Activated naive CD8-positive, alpha-beta T cell treated with anti-CD3 and anti-CD28 coated beads for 36 hours (primary cell): ENCODE measurements at regions not wholly inside any gene's neighbourhood (a gene's known extent, or its start where the extent isn't known, plus 50 kb on each side); places are given as distances from the start of the nearest gene placed in this dataset.
"Not testable (repeated sequence)": the region's sequence is repeated elsewhere in the genome, so short reads cannot be mapped to it uniquely, and the experiment has no call there.

Experiments
- DNase-seq: peaks from one replicate; pipeline ENCODE4 v3.0.0; 2021
- H3K27ac Mint-ChIP-seq: one replicate; pipeline ENCODE4 v1.8.0; 2022; ENCODE audit warnings: mild to moderate bottlenecking, moderate library complexity, mixed read lengths
- H3K27me3 Mint-ChIP-seq: one replicate; pipeline ENCODE4 v1.8.0; 2022; ENCODE audit warnings: mild to moderate bottlenecking, mixed read lengths
- H3K36me3 Mint-ChIP-seq: one replicate; pipeline ENCODE4 v1.8.0; 2021; ENCODE audit warnings: mild to moderate bottlenecking, mixed read lengths
- H3K4me1 Mint-ChIP-seq: one replicate; pipeline ENCODE4 v1.8.0; 2021; ENCODE audit warnings: mixed read lengths
- H3K4me3 Mint-ChIP-seq: one replicate; pipeline ENCODE4 v1.8.0; 2022; ENCODE audit warnings: mild to moderate bottlenecking, moderate library complexity, mixed read lengths
- H3K9me3 Mint-ChIP-seq: one replicate; pipeline ENCODE4 v1.8.0; 2022; ENCODE audit warnings: mixed read lengths

DNA sequence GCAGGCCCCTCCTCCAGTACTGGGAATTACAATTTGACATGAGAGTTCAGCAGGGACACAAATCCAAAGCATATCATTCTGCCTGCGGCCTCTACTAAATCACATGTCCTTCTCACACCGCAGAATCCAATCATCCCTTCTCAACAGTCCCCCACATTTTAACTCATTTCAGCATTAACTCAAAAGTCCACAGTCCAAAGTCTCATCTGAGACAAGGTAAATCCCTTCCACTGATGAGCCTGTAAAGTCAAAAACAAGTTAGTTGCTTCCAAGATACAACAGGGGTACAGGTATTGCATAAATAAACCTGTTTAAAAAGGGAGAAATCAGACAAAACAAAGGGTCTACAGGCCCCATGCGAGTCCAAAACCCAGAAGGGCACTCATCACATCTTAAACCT, 64.0 kb downstream of the EBNA1BP2 start:
- DNase-seq: no peak
- Mint-ChIP-seq H3K36me3 (no peaks in the 10 kb centered on the region), H3K27me3 (no peaks in the 10 kb centered on the region), H3K4me1 (no peaks in the 10 kb centered on the region), H3K9me3 (peaks cover 22% of the 10 kb centered on the region), H3K27ac (no peak overlapping the region), H3K4me3 (no peak overlapping the region)

DNA sequence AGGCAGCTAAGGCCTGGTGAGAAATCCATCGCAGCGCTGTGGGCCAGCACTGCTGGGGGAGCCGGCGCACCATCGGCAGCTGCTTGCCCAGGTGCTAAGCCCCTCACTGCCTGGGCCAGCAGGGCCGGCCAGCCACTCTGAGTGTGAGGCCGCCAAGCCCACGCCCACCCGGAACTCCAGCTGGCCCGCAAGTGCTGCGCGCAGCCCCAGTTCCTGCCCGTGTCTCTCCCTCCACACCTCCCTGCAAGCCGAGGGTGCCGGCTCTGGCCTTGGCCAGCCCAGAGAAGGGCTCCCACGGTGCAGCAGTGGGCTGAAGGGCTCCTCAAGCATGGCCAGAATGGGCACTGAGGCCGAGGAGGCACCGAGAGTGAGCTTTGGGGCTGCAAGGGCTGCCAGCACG, 64.4 kb downstream of the EBNA1BP2 start:
- Mint-ChIP-seq H3K36me3 (no peaks in the 10 kb centered on the region), H3K4me3 (no peak overlapping the region), H3K4me1 (no peaks in the 10 kb centered on the region), H3K27me3 (no peaks in the 10 kb centered on the region), H3K9me3 (peaks cover 22% of the 10 kb centered on the region), H3K27ac (no peak overlapping the region)
- no peak for DNase-seq

DNA sequence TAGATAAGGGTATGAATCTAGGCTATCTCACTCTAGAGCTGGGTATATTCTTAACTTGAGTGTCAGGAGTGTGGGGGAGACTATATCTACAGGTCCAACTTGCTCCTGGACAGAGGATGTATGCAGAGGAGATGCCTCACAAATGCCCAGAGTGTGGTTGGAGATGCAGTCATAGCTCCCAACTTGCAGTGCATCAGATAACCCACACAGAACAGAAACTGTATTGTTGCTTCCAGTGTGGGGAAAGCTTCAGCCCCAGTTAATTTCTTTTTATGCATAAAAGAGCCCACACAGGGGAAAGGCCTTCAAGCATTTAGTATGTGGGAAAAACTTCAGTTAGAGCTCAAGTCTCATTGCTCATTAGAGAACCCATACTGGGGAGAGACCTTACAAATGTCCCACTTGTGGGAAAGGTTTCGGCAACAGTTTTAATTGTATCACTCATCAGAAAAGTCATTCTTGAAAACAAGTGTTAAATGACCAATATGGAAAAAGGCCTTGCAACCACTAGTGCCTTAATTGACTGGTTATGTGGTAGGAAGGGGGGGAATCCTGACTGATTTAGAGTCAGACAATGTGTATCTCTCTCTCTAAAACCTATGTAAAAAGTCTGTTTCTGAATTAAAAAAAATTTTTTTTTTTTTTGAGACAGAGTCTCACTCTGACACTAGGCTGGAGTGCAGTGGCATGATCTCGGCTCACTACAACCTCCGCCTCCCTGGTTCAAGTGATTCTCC, 67.9 kb downstream of the EBNA1BP2 start:
- H3K4me1 Mint-ChIP-seq: no peaks in the 10 kb centered on the region

DNA sequence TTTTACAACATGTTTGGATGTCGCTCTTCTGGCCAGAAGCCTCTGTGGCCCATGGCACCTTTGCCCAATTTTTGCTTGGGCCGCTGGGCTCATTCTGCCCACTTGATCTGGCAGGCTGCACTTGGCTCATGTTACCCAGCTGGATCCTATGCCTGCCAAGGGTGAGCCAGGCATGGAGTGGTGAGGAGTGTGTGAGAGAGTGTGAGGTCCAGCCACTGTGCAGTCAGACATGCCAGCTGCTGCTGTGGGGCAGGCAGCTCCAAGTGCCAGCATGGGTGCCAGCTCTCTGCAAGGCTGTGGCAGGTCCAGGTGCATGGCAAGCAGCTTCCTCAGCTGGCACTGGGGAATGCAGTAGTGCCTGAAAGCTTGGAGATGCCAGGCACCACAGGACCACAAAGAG, 71.0 kb downstream of the EBNA1BP2 start:
- peaks cover 3% of the 10 kb centered on the region for H3K27me3 Mint-ChIP-seq
- H3K4me1 Mint-ChIP-seq: no peaks in the 10 kb centered on the region
- H3K27ac Mint-ChIP-seq: no peak overlapping the region
- peaks cover 10% of the 10 kb centered on the region for H3K9me3 Mint-ChIP-seq
- no peak overlapping the region for H3K4me3 Mint-ChIP-seq
- no peak for DNase-seq
- H3K36me3 Mint-ChIP-seq: peaks cover 6% of the 10 kb centered on the region

More for the DNA sequence above, 67.9 kb downstream of the EBNA1BP2 start:
- H3K4me3 Mint-ChIP-seq: no peak overlapping the region
- no peak for DNase-seq
- H3K9me3 Mint-ChIP-seq: peaks cover 13% of the 10 kb centered on the region
- H3K36me3 Mint-ChIP-seq: peaks cover 6% of the 10 kb centered on the region
- H3K27ac Mint-ChIP-seq: no peak overlapping the region
- H3K27me3 Mint-ChIP-seq: peaks cover 3% of the 10 kb centered on the region

DNA sequence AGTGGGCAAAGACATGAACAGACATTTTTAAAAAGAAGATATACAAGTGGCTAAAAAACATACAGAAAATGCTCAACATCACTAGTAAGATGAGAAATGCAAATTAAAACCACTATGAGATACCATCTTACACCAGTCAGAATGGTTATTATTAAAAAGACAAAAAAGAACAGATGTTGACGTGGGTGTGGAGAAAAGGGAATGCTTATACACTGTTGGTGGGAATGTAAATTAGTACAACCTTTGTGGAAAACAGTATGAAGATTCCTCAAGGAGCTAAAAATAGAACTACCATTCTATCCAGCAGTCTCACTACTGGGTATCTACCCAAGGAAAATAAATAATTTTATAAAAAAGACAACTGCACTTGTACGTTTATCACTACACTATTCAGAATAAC, 73.9 kb downstream of the EBNA1BP2 start:
- H3K9me3 Mint-ChIP-seq: peaks cover 2% of the 10 kb centered on the region
- H3K36me3 Mint-ChIP-seq: peaks cover 6% of the 10 kb centered on the region
- no peak overlapping the region for H3K4me3 Mint-ChIP-seq
- no peak for DNase-seq
- peaks cover 3% of the 10 kb centered on the region for H3K27me3 Mint-ChIP-seq
- peaks cover 1% of the 10 kb centered on the region for H3K4me1 Mint-ChIP-seq
- no peak overlapping the region for H3K27ac Mint-ChIP-seq

DNA sequence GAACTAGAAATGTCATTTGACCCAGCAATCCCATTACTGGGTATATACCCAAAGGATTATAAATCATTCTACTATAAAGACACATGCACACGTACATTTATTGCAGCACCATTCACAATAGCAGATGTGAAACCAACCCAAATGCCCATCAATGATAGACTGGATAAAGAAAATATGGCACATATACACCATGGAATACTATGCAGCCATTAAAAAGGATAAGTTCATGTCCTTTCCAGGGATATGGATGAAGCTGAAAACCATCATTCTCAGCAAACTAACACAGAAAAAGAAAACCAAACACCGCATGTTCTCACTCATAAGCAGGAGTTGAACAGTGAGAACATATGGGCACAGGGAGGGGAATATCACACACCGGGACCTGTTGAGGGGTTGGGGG, 75.6 kb downstream of the EBNA1BP2 start:
- not testable (repeated sequence) for H3K4me3 Mint-ChIP-seq, H3K4me1 Mint-ChIP-seq, H3K27ac Mint-ChIP-seq, H3K36me3 Mint-ChIP-seq, DNase-seq, H3K27me3 Mint-ChIP-seq, H3K9me3 Mint-ChIP-seq

DNA sequence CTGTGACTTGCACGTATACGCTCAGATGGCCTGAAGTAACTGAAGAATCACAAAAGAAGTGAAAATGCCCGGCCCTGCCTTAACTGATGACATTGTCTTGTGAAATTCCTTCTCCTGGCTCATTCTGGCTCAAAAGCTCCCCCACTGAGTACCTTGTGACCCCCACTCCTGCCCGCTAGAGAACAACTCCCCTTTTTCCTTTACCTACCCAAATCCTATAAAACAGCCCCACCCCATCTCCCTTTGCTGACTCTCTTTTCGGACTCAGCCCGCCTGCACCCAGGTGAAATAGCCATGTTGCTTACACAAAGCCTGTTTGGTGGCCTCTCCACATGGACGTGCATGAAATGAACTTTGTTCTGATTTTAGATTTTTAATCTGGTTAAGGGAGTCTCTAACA, 81.3 kb downstream of the EBNA1BP2 start:
- H3K4me1 Mint-ChIP-seq, H3K27me3 Mint-ChIP-seq, H3K4me3 Mint-ChIP-seq, H3K9me3 Mint-ChIP-seq, DNase-seq, H3K27ac Mint-ChIP-seq, H3K36me3 Mint-ChIP-seq: not testable (repeated sequence)

DNA sequence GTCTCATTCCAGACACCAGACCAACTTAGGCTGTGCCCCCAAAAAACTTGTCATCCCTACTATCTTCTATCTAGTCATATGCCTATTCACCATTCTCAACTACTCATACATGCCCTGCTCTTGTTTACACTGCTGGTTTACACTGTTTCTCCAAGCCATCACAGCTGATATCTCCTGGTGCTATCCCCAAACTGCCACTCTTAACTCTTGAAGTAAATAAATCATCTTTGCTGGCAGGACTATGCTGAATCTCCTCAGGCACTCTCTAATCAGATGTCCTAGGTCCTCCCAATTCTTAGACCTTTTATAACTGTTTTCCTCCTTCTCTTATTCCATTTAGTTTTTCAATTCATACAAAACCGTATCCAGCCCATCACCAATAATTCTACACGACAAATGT, 81.9 kb downstream of the EBNA1BP2 start:
- H3K9me3 Mint-ChIP-seq, H3K4me1 Mint-ChIP-seq, H3K36me3 Mint-ChIP-seq, DNase-seq, H3K4me3 Mint-ChIP-seq, H3K27ac Mint-ChIP-seq: not testable (repeated sequence)
- H3K27me3 Mint-ChIP-seq: peaks cover 13% of the 10 kb centered on the region

DNA sequence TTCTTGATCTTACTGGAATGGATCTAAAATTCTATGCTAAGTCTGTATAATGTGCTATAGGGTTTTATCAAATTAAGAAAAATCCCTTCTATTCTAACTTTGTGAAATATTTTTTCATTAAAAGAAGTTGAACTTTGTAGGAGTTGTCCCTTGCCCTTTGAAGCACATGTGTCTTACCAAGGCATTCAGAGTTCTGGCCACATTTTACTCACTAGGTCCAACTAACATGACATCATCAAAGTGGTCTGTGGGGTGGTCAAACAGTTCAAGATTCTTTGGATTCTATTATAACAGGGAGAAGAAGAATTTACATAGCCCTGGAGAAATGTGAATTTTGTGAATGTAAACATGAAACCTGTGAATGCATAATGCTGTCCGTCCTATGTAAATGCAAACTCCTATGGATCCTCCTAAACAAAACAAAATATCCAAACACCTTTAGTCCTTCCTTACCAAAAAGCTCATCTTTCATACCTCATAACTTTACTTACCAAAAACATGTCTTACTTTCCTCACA, 88.7 kb downstream of the EBNA1BP2 start:
- Mint-ChIP-seq H3K27ac (no peak overlapping the region), H3K4me3 (no peak overlapping the region), H3K4me1 (no peaks in the 10 kb centered on the region), H3K9me3 (no peaks in the 10 kb centered on the region), H3K27me3 (peaks cover 13% of the 10 kb centered on the region), H3K36me3 (no peaks in the 10 kb centered on the region)
- no peak for DNase-seq

DNA sequence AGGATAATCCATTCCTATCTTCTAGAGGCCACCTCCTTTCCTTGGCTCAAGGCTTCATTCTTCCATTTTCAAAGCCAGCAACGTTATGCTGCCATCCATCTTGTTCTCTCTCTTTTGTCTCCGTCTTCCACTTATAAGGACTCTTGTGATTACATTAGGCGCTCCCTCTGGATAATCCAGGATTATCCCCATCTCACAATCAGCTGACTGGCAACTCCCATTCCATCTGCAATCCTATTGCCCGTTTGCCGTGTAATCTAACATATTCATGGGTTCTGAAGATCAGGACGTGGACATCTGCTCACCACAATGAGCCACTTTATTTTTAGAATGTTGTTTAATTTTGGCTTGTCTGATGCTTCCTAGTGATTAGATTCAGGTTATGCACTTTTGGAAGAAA, 89.3 kb downstream of the EBNA1BP2 start:
- Mint-ChIP-seq H3K9me3 (no peaks in the 10 kb centered on the region), H3K27ac (no peak overlapping the region), H3K27me3 (peaks cover 8% of the 10 kb centered on the region), H3K4me3 (no peak overlapping the region), H3K36me3 (no peaks in the 10 kb centered on the region), H3K4me1 (no peaks in the 10 kb centered on the region)
- no peak for DNase-seq

DNA sequence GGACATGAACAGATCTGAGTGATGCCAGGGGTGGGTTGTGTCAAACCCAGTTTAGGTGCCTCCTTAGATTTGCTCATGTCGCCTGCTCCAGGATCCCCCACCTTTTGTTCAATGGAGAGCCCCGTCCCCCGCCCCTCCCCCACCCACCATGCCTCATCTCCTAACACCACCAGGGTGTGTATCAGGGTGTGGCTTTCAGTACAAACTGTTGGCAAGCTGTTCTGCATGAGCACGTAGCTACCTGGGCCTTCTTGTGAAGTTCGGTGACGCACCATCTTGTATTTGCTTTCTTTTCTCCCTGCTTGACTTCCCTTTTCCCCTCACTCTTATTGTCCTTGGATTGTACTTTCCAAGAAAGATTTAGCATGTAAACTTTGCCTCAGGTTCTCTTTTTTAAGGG, 94.8 kb downstream of the EBNA1BP2 start:
- Mint-ChIP-seq H3K4me1 (no peaks in the 10 kb centered on the region), H3K27me3 (no peaks in the 10 kb centered on the region), H3K27ac (no peak overlapping the region), H3K36me3 (no peaks in the 10 kb centered on the region), H3K9me3 (no peaks in the 10 kb centered on the region), H3K4me3 (no peak overlapping the region)
- no peak for DNase-seq

DNA sequence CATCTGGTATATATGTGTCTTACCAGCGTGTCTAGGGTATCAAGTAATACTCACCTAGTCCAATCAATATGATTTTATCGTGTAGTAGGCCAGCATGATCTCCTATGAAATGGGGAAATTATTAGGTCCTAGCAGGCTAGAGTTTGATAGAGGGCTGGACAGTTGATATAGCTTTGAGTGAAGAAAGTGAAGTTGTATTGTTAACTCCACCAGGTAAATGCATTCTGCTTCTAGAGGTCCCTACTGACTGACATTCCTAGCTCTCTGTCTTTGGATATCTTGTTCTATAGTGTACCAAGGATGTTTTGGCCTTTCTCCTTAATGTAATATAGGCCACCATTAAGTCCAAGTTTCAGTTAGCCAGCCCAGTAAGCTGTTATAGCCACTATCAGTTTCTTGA, 97.4 kb downstream of the EBNA1BP2 start:
- Mint-ChIP-seq H3K27ac (no peak overlapping the region), H3K9me3 (no peaks in the 10 kb centered on the region)
- DNase-seq: no peak

DNA sequence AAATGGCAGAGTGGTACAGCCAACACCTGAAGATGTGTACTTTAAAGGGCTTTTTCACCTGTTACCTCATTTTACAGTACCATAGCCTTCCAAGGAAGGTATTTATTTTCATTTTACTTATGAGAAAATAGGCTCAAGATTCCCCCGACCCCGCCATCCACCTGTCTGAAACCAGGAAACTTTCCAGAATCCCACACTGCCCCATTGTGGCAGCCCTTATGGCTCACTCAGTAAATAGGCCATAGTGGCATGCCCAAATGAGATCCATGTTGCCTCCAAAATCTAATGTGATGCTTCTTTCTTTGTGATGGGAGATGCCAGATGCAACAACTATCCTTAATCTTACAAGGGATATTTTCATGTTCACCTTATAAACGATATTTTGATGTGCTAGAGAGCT, 97.8 kb downstream of the EBNA1BP2 start:
- no peaks in the 10 kb centered on the region for H3K27me3 Mint-ChIP-seq
- no peaks in the 10 kb centered on the region for H3K36me3 Mint-ChIP-seq
- H3K4me1 Mint-ChIP-seq: no peaks in the 10 kb centered on the region
- no peak overlapping the region for H3K27ac Mint-ChIP-seq
- no peak overlapping the region for H3K4me3 Mint-ChIP-seq
- no peak for DNase-seq
- H3K9me3 Mint-ChIP-seq: no peaks in the 10 kb centered on the region

More for the DNA sequence above, 97.4 kb downstream of the EBNA1BP2 start:
- Mint-ChIP-seq H3K4me3 (no peak overlapping the region), H3K4me1 (no peaks in the 10 kb centered on the region), H3K27me3 (no peaks in the 10 kb centered on the region), H3K36me3 (no peaks in the 10 kb centered on the region)

DNA sequence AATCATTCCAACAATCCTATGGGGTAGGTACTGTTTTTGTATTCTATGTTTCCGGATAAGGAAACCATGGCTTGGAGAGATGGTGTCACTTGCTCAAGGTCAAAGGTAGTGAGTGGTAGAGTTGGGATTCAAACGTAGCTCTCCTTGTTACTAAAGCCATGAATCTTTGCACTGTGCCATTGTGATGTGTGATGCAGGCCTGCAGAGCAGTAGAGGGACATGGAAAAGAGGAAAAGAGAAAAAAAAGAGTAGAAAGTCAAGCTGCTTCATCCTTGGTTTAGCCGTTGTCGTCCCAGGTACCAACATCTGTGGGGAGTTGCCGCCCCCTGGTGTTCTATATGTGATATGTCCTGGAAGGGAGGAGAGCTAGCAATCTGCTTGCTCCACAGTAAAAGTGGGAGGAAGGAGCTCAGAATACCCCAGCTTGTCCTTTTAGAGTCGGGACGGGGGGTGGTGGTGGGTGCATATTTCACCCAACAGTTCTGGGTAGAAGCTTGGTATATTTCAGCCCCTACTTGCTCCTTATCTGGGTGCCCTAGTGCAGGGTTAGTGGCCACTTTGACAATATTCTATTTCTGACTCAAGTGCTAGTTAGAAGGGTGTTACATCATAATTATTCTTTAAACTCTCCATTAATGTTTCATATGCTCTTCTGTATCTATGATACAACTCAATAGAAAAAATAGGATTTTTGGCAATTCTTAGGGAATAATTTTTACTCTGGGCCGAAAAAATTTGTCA, 98.4 kb downstream of the EBNA1BP2 start:
- no peak overlapping the region for H3K27ac Mint-ChIP-seq
- H3K4me1 Mint-ChIP-seq: no peaks in the 10 kb centered on the region

DNA sequence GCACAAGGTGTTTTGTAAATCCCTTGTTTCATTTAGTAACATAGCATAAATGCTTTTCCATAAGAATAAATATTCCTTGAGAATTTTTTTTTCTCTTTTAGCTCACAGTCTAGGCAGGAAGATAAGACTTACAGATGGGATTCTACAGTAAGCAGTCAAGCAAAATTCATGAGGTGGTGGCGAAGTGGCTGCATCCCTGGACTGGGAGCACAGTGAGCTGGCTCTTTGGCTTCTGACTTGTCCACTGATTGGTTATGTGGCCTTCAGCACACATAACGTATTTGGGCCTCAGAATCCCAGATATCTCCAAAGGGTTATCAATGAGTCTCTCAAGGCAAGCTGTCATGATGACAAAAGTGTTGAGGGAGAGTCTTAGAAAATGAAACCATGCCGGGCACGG, 99.8 kb downstream of the EBNA1BP2 start:
- peaks cover 3% of the 10 kb centered on the region for H3K4me1 Mint-ChIP-seq
- H3K36me3 Mint-ChIP-seq: no peaks in the 10 kb centered on the region
- no peaks in the 10 kb centered on the region for H3K27me3 Mint-ChIP-seq
- DNase-seq: no peak
- no peaks in the 10 kb centered on the region for H3K9me3 Mint-ChIP-seq
- H3K27ac Mint-ChIP-seq: peak overlapping the region; percentile 12
- no peak overlapping the region for H3K4me3 Mint-ChIP-seq

More for the DNA sequence above, 98.4 kb downstream of the EBNA1BP2 start:
- Mint-ChIP-seq H3K36me3 (no peaks in the 10 kb centered on the region), H3K27me3 (no peaks in the 10 kb centered on the region), H3K4me3 (no peak overlapping the region), H3K9me3 (no peaks in the 10 kb centered on the region)
- peak; percentile 55 for DNase-seq

DNA sequence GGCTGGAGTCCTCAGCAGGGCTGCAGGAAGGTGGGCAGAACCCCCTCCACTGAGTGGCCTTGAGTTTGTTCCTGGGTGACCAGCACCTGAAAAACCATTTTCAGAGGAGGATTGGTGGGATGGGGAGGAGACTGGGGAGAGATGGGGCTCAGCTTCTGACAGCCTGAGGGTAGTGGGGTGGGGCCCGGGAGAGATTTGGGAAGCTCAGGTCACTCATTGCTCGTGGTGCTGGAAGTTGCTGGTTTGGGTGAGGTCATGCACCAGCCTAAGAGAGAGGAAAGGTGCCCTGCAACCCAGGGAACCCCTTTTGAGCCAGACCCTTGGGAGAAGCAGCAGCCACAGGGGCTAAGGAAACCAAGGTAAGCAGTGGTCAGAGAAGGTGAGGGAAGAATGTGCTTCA, 100.8 kb downstream of the EBNA1BP2 start:
- no peak for DNase-seq
- H3K27me3 Mint-ChIP-seq: no peaks in the 10 kb centered on the region
- no peaks in the 10 kb centered on the region for H3K36me3 Mint-ChIP-seq
- no peak overlapping the region for H3K4me3 Mint-ChIP-seq
- H3K9me3 Mint-ChIP-seq: no peaks in the 10 kb centered on the region
- no peak overlapping the region for H3K27ac Mint-ChIP-seq
- H3K4me1 Mint-ChIP-seq: peaks cover 3% of the 10 kb centered on the region
